ENCODE measurements at regions not wholly inside any gene's neighbourhood (a gene's known extent, or its start where the extent isn't known, plus 50 kb on each side); places are given as distances from the start of the nearest gene placed in this dataset.

DNA sequence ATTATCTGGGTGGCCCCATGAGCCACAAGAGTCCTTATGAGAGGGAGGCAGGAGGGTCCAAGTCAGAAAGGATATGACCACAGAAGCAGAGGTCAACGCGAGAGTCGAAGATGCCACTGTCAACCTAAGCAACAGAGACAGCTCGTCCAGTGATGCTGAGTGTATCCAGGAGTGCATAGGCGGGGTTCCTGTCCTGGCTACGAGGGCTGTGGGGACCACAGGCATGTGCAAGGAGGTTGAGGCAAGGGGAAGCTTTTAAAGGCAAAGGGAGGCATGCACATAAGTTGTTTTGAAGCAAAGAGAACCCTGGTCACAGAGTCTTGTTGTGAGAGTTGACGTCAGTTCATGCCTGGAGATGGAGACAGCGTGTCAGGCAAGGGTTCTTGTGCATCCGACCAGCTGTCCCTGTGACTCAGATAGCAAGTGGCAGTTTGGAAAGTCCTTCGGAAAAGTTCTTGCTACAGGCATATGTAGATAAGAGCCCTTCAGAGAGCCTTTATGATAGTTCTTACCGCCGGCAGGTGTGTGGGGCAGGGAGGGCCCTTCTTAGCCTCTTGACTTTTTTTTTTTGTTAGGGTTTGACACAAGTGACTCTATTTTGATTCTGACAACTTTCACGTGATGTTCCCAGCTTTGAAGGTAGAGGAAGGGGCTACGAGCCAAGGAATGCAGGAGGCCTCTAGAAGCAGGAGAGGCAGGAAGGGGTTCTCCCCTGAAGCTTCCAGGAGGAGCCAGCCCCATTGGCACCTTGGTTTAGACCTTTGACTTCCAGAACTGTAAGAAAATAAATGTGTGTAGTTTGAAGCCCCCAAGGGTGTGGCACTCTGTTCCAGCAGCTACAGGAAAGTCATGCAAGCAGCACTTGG, 66.0 kb upstream of the FCN1 start:
- Histone ChIP-seq H3K9me3 (ENCODE audit: control insufficient read depth in 1 of 2, insufficient read depth in 1 of 2, low read depth in 1 of 2, low read length in 2 of 2) (no peaks in the 10 kb centered on the region), H3K4me3 (replicated peaks in 1 of 2; ENCODE audit: low read depth in 1 of 2, low read length in 2 of 2) (no peak overlapping the region), H3K27me3 (ENCODE audit: insufficient read depth, low read length) (peaks cover 5% of the 10 kb centered on the region; the same call in 1 of the 2 replicates), H3K4me2 (ENCODE audit: low read length) (no peak overlapping the region), H3K27ac (ENCODE audit: low read depth, low read length) (no peak overlapping the region), H3K9me2 (ENCODE audit: insufficient read depth) (no peaks in the 10 kb centered on the region), H2AFZ (ENCODE audit: low read depth, low read length, poor library complexity, severe bottlenecking) (no peak overlapping the region), H4K20me1 (ENCODE audit: insufficient read depth) (no peaks in the 10 kb centered on the region), H3K9ac (ENCODE audit: low read length) (no peak overlapping the region), H3K79me2 (ENCODE audit: insufficient read depth, low read length) (no peaks in the 10 kb centered on the region), H3K36me3 (ENCODE audit: control insufficient read depth in 1 of 2, insufficient read depth in 2 of 2, low read length in 2 of 2) (no peaks in the 10 kb centered on the region), H3K4me1 (ENCODE audit: control insufficient read depth in 1 of 2, insufficient read depth in 2 of 2, low read length in 2 of 2) (no peaks in the 10 kb centered on the region)
- ATAC-seq = no peak
- ChIA-PET CTCF (interaction anchor here (1.4 to 1.5 kb wide), 2 partner anchors 201 to 205 kb away, joined by 5 to 7 read pairs; no protein-coding TSS in a partner anchor), POLR2A (no interaction called here), RAD21 (ENCODE audit: low non-redundant PET in 1 of 2, low total read pairs in 2 of 2, uncharacterized antibody in 2 of 2, unreplicated experiment in 2 of 2) (no interaction called here)
- TF ChIP-seq, protein P1, sequence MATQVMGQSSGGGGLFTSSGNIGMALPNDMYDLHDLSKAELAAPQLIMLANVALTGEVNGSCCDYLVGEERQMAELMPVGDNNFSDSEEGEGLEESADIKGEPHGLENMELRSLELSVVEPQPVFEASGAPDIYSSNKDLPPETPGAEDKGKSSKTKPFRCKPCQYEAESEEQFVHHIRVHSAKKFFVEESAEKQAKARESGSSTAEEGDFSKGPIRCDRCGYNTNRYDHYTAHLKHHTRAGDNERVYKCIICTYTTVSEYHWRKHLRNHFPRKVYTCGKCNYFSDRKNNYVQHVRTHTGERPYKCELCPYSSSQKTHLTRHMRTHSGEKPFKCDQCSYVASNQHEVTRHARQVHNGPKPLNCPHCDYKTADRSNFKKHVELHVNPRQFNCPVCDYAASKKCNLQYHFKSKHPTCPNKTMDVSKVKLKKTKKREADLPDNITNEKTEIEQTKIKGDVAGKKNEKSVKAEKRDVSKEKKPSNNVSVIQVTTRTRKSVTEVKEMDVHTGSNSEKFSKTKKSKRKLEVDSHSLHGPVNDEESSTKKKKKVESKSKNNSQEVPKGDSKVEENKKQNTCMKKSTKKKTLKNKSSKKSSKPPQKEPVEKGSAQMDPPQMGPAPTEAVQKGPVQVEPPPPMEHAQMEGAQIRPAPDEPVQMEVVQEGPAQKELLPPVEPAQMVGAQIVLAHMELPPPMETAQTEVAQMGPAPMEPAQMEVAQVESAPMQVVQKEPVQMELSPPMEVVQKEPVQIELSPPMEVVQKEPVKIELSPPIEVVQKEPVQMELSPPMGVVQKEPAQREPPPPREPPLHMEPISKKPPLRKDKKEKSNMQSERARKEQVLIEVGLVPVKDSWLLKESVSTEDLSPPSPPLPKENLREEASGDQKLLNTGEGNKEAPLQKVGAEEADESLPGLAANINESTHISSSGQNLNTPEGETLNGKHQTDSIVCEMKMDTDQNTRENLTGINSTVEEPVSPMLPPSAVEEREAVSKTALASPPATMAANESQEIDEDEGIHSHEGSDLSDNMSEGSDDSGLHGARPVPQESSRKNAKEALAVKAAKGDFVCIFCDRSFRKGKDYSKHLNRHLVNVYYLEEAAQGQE (IDR thresholded peaks at IDR 0.05; ENCODE audit: low read depth) = no peak
- TF ChIP-seq, protein P2, sequence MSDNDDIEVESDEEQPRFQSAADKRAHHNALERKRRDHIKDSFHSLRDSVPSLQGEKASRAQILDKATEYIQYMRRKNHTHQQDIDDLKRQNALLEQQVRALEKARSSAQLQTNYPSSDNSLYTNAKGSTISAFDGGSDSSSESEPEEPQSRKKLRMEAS (IDR thresholded peaks at IDR 0.05) = no peak
- TF ChIP-seq EGR1 (IDR thresholded peaks at IDR 0.05; ENCODE audit: low read depth) = no peak
- no peak for TF ChIP-seq POLR2A (IDR thresholded peaks at IDR 0.05; ENCODE audit: borderline replicate concordance, extremely low read depth, insufficient read depth, insufficient read length)
- TF ChIP-seq, protein P3, sequence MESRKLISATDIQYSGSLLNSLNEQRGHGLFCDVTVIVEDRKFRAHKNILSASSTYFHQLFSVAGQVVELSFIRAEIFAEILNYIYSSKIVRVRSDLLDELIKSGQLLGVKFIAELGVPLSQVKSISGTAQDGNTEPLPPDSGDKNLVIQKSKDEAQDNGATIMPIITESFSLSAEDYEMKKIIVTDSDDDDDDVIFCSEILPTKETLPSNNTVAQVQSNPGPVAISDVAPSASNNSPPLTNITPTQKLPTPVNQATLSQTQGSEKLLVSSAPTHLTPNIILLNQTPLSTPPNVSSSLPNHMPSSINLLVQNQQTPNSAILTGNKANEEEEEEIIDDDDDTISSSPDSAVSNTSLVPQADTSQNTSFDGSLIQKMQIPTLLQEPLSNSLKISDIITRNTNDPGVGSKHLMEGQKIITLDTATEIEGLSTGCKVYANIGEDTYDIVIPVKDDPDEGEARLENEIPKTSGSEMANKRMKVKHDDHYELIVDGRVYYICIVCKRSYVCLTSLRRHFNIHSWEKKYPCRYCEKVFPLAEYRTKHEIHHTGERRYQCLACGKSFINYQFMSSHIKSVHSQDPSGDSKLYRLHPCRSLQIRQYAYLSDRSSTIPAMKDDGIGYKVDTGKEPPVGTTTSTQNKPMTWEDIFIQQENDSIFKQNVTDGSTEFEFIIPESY (IDR thresholded peaks at IDR 0.05; ENCODE audit: extremely low read depth, insufficient replicate concordance, low read length) = no peak
- TF ChIP-seq SP1 (IDR thresholded peaks at IDR 0.05; ENCODE audit: low read depth) = no peak
- TF ChIP-seq POLR2AphosphoS5 (IDR thresholded peaks at IDR 0.05; ENCODE audit: low read depth, low read length) = no peak
- no peak for TF ChIP-seq EZH2 (IDR thresholded peaks at IDR 0.05)
- TF ChIP-seq CBX3 (IDR thresholded peaks at IDR 0.05; ENCODE audit: low read depth) = no peak
- no peak for TF ChIP-seq FOSL1 (IDR thresholded peaks at IDR 0.05; ENCODE audit: low read depth)
- TF ChIP-seq SIN3A (IDR thresholded peaks at IDR 0.05; ENCODE audit: low read depth) = no peak
- no peak for TF ChIP-seq YY1 (IDR thresholded peaks at IDR 0.05; ENCODE audit: extremely low read depth, insufficient replicate concordance, low read depth, low read length)
- TF ChIP-seq SRF (IDR thresholded peaks at IDR 0.05; ENCODE audit: low read depth) = no peak
- no peak for TF ChIP-seq ELF1 (IDR thresholded peaks at IDR 0.05; ENCODE audit: borderline replicate concordance, low read depth)
- TF ChIP-seq, protein P4, sequence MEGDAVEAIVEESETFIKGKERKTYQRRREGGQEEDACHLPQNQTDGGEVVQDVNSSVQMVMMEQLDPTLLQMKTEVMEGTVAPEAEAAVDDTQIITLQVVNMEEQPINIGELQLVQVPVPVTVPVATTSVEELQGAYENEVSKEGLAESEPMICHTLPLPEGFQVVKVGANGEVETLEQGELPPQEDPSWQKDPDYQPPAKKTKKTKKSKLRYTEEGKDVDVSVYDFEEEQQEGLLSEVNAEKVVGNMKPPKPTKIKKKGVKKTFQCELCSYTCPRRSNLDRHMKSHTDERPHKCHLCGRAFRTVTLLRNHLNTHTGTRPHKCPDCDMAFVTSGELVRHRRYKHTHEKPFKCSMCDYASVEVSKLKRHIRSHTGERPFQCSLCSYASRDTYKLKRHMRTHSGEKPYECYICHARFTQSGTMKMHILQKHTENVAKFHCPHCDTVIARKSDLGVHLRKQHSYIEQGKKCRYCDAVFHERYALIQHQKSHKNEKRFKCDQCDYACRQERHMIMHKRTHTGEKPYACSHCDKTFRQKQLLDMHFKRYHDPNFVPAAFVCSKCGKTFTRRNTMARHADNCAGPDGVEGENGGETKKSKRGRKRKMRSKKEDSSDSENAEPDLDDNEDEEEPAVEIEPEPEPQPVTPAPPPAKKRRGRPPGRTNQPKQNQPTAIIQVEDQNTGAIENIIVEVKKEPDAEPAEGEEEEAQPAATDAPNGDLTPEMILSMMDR (IDR thresholded peaks at IDR 0.05 in 2 of 3, conservative IDR thresholded peaks at IDR 0.05 in 1 of 3; ENCODE audit: borderline replicate concordance in 1 of 3, insufficient read depth in 1 of 3, low read depth in 2 of 3, low read length in 2 of 3) = no peak
- no peak for TF ChIP-seq JUND (IDR thresholded peaks at IDR 0.05)
- no peak for TF ChIP-seq ZNF274 (IDR thresholded peaks at IDR 0.05; ENCODE audit: low read depth, low read length)
- intact Hi-C loops (cut with micrococcal nuclease) = loop anchor here (1.0 to 10.0 kb wide), 2 partner anchors 204 to 289 kb away; no protein-coding TSS in a partner anchor
- no TSS peak for BruUV-seq (replicated peaks)
- DNase-seq (ENCODE audit: low read depth, low spot score) = no peak

Measured in HCT116 (cell line).